ENCODE measurements at regions not wholly inside any gene's neighbourhood (a gene's known extent, or its start where the extent isn't known, plus 50 kb on each side); places are given as distances from the start of the nearest gene placed in this dataset.
A peak's percentile ranks its signal among the peaks of the same experiment; 100 is the strongest.
"Not testable (repeated sequence)": the region's sequence is repeated elsewhere in the genome, so short reads cannot be mapped to it uniquely, and the experiment has no call there.

DNA sequence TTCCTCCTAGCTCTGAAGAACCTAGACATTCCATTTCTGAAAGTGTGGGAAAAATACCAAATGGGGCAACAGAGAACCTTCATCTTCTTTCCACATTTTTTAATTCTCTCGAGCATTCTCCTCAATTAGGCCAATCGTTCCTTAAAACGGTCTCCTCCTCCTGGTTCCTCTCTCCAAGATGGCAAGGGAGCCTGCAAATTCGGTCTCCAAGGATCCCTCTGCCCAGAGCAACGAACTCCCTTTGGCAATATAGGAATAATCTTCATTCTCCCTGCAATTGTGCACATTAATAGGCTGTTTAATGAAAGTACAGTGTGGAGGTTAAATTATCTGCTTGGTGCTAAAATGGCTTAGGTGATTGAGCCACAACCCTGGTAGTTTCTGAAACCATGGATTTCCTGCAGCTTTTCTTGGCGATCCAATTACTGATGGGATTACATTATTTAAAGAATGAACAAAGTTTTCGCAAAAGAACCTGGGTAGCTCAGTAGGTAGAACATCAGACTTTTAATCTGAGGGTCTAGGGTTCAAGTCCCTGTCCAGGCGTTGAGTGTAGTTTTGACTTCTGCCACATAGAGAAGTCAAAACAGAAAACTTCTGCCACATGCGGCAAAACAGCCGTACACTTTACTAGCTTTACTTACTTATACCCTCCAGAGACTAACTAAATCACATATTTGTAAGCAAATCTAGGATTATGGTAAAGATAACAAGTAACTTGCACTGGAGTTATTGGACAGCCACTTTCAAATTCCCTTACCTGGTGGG is 102.9 kb upstream of the ZNF184 start:
- no peak for DNase-seq

DNA sequence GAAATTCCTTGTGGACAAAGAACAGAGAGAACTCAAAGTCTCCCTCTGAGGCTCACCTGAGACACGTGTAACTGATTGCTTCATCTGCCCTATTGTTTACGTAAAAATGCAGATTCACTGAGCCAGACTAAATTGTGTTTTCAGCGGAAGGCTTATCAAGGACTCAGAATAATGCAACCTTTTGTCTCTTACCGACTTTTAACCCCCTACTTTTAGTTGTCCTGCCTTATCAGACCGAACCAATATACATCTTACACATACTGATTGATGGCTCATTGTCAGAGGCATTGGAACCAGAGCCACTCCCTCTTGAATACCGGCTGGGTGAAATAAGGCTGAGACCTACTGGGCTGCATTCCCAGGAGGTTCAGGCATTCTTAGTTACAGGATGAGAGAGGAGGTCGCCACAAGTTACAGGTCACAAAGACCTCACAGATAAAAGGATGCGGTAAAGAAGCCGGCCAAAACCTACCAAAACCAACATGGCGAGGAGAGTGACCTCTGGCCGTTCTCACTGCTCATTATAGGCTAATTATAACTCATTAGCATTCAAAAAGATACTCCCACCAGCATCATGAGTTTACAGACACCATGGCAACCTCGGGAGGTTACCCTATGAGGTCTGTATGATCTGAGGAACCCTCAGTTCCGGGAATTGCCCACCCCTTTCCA is 95.5 kb upstream of the ZNF184 start:
- DNase-seq = no peak

DNA sequence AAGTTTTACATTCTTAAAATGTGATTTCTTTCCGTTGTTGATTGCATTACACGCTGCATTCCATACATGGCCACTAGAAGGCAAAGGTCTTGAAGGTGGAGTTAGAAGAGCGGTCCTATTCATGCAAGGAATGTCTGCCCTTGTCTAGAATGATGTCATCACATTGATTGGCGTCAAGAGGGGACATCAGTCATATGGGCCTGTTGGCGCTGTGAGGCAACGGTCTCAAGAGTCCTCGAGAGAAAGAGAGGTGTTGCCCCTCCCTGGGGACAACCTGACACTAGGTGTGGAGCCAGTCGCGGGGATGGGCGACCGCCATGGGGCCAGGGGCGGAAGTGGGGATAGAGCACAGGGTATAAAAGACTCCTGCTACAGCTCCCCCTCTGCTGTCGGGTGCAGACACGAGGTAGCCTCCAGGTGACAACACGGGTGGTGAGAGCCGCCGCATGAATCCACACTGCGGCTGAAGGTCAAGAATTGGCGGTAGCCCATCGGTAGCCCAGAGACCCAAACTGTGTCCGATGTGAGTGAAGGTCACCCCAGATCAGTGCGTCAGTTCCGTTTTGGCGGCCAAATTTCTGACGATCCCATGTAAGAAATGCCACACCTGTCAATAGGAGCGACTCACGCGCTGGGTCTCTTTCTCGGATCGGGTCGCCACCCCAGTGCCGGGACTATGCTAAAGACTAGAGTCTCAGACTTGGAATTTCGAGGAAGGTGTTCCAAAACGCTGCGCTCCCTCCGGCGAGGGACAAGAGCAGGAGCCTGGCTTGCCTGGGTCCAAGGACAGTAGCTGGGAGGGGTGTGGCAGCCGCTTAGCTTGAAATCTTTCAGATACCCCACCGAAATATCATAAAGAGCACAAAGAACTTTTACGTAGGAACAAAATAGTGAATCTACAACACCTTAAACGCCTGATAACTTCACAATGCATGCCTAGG is 93.2 kb upstream of the ZNF184 start:
- no peak for DNase-seq

DNA sequence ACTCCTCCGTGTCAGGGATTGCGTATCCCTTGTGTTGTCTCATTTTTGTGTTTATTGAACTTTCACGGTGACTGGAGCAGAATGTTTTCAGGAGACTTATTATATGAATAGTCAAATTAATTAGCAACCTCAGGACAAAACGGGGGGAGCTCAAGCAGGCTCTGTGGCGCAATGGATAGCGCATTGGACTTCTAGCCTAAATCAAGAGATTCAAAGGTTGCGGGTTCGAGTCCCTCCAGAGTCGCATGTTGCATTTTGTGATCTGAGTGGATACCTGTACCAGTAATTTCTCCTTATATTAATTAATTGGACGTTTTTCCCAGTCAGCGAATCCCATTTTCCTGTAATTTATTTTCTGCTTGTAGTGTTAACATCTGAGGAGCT is 89.1 kb upstream of the ZNF184 start:
- no peak for DNase-seq

DNA sequence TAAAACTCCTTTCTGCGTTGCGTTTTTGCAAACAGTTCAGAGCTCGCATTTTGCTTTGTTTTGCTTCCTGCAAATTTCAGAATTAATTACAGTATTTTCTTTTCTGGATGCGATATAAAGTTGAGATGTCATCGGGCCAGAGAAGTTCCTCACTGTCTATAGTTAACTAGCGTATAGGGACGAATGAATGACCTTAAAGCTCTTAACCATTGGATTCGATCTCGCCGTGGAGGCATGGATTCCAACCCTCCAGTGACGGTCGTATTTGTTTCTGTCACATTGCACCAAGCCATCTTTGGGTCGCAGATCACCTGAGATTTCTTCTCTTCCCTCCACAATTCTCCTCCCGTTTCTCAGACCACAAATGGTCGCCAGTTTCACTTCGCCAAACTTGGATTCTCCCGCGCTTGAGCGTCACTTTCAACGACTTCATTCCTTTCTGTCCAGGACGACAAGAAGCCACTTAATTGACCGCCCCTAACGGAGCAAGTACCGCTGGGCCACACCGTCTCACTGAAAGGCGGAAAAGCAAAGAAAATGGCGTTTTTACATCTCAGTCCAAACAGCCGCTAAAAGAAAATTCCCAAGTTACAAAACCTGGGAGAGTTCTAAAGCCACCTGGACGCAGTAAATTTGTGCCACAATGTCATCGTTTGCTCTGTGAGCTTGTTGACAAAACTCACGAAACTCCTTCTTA is 85.3 kb upstream of the ZNF184 start:
- no peak for DNase-seq

DNA sequence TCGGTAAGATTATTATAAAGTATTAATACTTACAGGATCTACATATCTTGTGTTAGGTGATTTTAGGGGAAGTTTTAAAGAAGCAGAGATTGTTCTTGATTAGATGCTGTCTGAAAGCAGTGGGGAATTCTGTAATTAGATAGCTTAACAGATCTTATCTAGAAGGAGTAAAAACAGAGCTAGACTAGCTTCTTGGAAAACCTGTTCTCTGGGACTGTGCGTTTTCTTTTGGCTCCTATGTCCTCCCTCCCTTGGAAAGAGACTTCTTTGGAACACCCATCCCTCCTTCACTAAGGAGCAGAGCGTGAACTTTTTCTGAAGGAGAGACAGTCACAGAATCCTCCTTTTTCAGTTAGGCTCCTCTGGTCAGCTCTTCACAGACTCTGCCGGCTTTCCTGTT is 83.5 kb upstream of the ZNF184 start:
- DNase-seq = no peak

DNA sequence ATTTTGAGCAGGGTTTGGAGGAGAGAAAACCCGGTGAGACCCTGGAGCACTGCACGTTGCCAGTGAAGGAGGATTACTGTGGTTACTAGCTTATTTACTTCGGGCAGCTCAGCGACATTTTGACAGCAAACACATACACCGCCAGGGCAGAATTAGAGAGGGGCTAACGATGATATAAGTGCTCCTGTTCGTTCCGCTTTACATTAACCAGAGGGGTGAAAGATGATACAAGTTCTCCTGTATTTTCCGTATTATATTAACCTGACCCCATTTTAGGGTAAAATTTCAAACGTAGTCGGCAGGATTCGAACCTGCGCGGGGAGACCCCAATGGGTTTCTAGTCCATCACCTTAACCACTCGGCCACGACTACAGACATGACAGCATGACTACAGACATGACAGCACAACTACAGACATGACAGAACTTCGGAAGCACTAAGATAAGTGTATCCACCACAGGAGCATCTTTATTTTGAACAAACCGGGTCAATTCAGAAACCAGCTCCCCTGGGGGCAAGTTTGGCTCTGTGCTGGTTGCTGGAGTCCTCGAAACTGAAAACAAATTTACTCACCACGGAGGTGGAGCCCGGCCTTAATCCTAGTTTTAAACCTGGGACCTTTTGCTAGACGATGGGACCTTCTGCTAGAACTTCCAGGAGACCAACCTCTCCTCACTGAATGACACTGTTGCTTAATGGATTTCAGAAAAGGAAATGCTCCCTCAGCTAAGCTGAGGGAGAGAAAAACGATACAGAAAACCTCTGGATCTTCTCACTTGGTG is 80.4 kb upstream of the ZNF184 start:
- DNase-seq = peak; percentile 32

DNA sequence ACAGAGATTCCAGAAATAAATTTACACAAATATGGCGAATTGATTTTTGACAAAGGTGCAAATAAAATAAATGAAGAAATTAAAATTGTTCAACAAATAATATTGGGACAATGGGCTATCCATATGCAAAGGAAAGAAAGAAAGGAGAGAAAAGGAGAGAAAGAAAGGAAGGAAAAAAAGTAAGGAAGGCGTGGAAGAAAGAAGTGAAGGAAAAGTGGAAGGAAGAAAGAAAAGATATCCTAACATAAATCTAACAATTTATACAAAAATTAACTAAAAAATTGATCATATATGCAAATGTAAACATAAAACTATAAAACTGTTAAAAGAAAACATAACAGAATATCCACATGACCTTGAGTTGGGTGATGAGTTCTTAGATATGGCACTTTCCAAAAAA is 78.7 kb upstream of the ZNF184 start:
- no peak for DNase-seq

DNA sequence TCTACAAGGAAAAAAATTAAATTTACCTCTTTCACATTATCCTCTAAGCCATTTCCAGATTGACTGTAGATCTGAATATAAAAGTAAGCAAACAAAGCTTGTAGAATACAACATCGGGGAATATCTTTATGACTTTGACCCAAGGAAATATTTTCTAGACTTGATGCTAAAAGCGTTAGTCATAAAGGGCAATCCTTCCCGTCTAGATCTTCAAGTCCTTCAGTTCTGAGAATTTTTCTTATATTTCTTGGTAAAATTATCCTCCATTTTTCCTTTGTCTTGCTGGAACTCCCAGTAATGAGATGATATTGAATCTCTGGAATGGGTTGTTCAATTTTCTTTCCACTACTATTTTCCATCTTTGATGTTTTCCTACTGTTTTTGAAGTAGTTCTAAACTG is 77.8 kb upstream of the ZNF184 start:
- DNase-seq = no peak

DNA sequence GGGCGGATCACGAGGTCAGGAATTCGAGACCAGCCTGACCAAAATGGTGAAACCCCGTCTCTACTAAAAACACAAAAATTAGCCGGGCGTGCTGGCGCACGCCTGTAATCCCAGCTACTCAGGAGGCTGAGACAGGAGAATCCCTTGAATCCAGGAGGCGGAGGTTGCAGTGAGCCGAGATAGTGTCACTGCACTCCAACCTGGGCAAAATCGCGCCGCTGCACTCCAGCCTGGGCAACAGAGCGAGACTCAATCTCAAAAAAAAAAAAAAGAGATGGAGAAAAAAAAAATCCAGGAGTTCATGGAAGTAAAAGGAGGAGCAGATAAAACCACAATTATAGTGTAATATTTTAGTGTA is 76.3 kb upstream of the ZNF184 start:
- not testable (repeated sequence) for DNase-seq

DNA sequence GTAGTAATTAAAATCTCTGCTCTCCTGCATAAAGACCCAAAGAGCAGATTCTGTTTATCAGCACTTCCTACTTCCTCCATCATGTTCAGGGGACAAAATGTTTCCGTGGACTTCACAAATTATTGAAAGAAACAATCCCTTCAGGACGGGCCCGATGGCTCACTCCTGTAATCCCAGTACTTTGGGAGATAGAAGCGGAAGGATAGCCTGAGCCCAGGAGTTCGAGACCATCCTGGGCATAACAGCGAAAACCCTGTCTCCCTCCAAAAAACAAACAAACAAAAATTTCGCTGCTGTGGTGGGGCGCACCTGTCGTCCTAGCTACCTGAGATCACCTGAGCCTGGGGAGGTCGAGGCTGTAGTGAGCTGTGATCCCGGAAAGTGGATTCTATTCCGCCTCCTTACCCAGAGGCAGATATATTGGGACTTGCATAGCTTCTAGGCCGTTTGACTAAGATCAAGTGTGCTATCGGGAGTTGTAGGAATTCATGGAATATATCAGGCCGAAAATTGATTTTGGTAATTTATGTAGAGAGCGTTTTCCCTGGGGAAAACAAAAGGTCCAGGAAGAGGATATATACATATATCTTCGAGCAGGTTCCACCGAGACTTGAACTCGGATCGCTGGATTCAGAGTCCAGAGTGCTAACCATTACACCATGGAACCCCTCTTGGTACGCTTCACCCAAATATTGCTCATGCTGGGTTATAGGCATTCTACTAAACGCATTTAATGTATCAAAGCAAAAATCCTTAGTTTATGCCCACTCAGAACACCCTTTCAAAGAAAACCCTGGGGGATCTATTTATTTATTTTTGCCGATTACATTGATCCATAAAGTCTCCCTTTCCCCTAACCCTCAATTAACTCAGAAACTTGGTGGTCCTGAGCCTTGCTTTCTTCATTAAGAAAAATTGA is 74.5 kb upstream of the ZNF184 start:
- peak; percentile 55 for DNase-seq

DNA sequence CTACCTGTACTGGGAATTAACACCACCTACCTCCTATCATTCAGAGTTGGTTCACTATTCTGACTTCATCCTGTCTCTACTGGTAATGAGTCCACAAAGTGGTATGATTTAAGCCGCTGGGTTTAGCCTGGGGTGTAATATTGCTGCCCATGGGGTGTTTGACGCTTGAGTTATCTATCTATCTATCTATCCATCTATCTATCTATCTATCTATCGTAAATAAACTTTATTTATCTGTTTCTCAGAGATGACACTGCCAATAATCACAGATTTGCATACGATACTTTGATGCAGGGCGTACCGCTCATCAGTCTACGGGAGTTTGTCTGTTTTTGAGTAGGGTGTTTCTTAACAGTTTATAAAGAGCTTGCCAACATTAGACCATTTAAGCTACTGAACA is 73.6 kb upstream of the ZNF184 start:
- no peak for DNase-seq

DNA sequence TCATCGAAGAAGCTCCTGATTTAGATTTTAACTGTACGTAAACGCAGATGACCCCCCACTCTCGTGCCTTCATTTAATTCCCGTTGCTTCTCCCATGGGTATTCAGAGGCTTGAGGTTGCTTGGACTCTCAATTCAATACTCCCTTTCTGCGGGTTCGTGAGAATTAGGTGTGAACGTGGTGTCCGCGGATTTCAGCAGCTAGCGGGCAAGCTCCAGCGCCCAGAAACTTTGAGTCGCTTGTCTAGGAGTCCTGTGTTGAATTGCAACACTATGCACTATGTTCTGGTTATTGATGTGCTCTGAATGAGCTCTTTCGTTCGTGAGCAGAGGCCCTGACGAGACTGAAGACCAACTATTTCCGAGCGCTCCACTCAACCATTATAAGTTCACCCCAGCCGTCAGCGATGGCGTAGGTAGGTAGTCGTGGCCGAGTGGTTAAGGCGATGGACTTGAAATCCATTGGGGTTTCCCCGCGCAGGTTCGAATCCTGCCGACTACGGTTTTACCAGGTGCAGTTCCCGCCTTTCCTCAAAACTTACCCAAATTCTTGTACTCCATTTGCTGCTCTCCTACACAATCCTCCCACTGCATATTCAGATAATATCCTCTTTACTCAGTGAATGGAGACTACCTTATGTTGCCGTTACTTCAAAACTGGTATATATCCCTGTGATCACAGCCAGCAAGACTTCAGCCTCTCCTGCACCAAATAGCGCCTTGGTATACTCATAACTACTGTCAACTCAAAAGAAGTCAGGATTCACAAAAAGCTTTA is 72.6 kb upstream of the ZNF184 start:
- peak; percentile 44 for DNase-seq

DNA sequence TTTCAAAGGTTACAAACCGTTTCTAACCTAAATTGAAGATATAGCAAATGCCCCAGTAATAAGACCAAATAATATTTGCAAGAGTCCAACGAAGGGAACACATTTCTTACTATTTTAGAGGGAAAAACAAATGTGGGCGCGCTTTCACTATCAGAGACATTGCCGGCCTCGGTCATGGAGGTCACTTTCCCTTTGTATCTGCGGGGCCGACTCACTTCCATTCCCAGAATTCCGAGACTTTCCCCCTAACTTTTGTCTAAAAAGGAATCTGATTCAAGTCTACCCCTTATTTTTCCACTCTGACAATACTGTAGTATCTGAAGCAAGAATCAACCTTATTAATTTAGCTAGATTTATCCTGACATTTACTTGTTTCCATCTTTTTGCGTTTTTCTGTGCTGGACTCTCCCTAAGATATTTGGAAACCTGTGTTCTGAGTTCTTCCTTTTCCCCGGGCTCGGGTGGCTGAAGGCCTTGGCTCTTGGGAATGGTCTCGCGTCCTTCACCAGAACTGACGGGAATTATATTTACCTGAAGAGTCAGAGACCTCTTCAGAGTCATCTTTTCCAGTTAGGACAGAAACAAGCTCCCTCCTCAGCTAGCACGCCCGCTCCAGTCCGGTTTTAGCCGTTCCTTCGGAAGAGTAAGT is 71.8 kb upstream of the ZNF184 start:
- DNase-seq = no peak

DNA sequence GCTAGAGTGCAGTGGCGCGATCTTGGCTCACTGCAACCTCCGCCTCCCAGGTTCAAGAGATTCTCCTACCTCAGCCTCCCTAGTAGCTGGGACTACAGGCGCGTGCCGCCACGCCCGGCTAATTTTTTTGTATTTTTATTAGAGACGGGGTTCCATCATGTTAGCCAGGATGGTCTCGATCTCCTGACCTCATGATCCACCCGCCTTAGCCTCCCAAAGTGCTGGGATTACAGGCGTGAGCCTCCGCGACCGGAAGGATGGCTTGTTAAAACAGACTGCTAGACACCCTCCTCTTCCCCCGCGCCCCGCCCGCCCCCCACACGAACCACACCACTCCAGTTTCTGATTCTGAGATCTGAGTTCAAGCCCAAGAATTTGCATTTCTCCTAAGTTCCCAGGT is 71.2 kb upstream of the ZNF184 start:
- DNase-seq = not testable (repeated sequence)

DNA sequence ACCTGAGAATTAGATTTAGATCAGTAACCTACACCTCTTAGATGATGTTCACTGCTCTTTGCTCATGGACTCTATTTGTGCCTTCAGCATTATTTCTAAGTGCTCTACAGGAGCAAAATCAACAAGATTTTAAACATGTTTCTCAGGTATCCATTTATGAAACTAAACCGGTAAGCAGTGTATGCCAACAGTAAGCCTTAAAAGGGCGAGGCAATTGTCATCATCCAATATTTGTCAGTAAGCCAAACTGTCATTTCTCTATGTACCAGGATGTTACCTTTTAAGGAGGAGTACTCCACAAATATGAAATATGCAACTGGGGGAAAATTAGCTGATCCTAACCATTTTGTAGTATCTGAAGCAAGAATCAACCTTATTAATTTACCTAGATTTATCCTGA is 69.6 kb upstream of the ZNF184 start:
- DNase-seq = no peak

DNA sequence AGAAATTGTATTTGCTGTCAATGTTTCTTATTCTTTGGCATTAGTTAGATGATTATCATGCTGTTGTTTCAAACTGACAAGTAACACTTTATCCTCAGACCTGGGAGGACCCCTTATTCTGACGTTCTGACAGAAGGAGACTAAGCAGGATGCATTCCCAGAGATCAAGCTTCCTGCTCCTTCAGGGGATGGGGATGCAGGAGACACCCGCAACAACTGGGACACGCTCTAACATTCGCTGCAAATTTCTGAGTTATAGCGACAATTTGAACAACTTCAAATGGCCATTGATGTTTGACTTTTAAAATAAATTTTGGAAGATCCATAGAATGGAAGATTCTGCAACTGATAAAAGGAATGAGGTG is 69.0 kb upstream of the ZNF184 start:
- no peak for DNase-seq

DNA sequence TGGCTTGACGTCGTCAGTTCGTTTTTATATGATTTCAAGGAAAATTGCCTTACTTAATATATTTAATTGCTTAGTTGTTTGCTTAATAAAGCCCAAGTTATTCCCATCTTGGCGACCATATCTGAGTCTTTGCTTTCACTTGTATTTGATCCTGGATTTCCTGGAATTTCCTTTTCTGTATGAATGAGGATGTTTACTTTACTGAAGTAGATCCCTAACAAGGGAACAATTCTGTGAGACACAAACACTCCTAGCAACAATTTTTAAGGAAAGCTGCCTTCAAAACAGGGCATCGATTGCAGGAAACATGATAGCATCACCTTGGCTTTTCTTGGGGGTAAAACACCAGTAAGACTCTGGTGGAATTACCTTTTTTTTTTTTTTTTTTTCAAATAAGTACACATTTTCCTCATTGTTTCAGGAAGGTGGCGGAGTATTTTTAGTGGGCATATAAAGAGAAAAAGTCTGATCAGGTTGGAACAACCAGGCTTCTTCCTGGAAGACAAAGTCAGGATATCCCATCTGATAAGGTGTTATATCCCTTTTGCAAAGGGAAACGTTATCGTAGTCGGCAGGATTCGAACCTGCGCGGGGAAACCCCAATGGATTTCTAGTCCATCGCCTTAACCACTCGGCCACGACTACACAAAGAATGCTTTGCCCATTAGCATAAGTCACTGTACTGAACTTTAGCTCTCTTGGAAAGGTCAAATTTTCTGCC is 68.5 kb upstream of the ZNF184 start:
- DNase-seq = peak; percentile 15

DNA sequence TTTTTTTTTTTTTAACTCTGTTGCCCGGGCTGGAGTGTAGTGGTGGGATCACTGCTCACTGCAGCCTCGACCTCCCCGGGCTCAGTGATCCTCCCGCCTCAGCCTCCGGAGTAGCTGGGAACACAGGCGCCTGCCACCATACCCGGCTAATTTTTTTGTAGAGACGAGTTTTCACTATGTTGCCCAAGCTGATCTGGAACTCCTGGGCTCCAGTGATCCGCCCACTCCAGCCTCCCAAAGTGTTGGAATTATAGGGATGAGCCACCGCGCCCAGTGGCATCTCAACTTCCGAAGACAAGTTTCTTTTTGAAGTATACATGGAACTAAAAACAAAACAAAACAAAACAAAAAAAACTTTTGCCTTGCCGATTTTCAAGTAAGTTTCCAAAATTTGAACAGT is 66.6 kb upstream of the ZNF184 start:
- no peak for DNase-seq

All from DMS53 (cell line).